ENCODE measurements at regions not wholly inside any gene's neighbourhood (a gene's known extent, or its start where the extent isn't known, plus 50 kb on each side); places are given as distances from the start of the nearest gene placed in this dataset.
"Not testable (repeated sequence)": the region's sequence is repeated elsewhere in the genome, so short reads cannot be mapped to it uniquely, and the experiment has no call there.

- no peak for DNase-seq (ENCODE audit: low read depth, low spot score)
These were observed 171.5 kb upstream of the SFSWAP start for GRCh38 chr12:131539381-131539780.

- no peak for DNase-seq (ENCODE audit: low read depth, low spot score)
These were observed 170.7 kb upstream of the SFSWAP start for GRCh38 chr12:131540138-131540623.

- DNase-seq (ENCODE audit: low read depth, low spot score): not testable (repeated sequence)
These were observed 169.4 kb upstream of the SFSWAP start for GRCh38 chr12:131541512-131541911.

- no peak for DNase-seq (ENCODE audit: low read depth, low spot score)
These were observed 168.5 kb upstream of the SFSWAP start for GRCh38 chr12:131542351-131542750.

GRCh38 chr12:131543040-131543439 lies 167.8 kb upstream of the SFSWAP start:
- no peak for DNase-seq (ENCODE audit: low read depth, low spot score)

GRCh38 chr12:131547555-131547954 lies 163.3 kb upstream of the SFSWAP start:
- DNase-seq (ENCODE audit: low read depth, low spot score): no peak

GRCh38 chr12:131550121-131550520 lies 160.8 kb upstream of the SFSWAP start:
- DNase-seq (ENCODE audit: low read depth, low spot score): no peak

GRCh38 chr12:131551675-131552491 lies 159.0 kb upstream of the SFSWAP start:
- DNase-seq (ENCODE audit: low read depth, low spot score): no peak

- DNase-seq (ENCODE audit: low read depth, low spot score): no peak
These were observed 158.4 kb upstream of the SFSWAP start for GRCh38 chr12:131552492-131552863.

GRCh38 chr12:131553096-131553777 lies 157.7 kb upstream of the SFSWAP start:
- peak; percentile 29 for DNase-seq (ENCODE audit: low read depth, low spot score)

- peak; percentile 67 for DNase-seq (ENCODE audit: low read depth, low spot score)
These were observed 155.6 kb upstream of the SFSWAP start for GRCh38 chr12:131555197-131555846.

GRCh38 chr12:131555866-131556265 lies 155.0 kb upstream of the SFSWAP start:
- no peak for DNase-seq (ENCODE audit: low read depth, low spot score)

GRCh38 chr12:131557078-131557709 lies 153.7 kb upstream of the SFSWAP start:
- DNase-seq (ENCODE audit: low read depth, low spot score): no peak

- DNase-seq (ENCODE audit: low read depth, low spot score): peak; percentile 52
These were observed 151.1 kb upstream of the SFSWAP start for GRCh38 chr12:131559517-131560516.

GRCh38 chr12:131561051-131561450 lies 149.8 kb upstream of the SFSWAP start:
- no peak for DNase-seq (ENCODE audit: low read depth, low spot score)

- no peak for DNase-seq (ENCODE audit: low read depth, low spot score)
These were observed 148.8 kb upstream of the SFSWAP start for GRCh38 chr12:131561891-131562684.

GRCh38 chr12:131564138-131564727 lies 146.7 kb upstream of the SFSWAP start:
- peak; percentile 46 for DNase-seq (ENCODE audit: low read depth, low spot score)

- no peak for DNase-seq (ENCODE audit: low read depth, low spot score)
These were observed 146.0 kb upstream of the SFSWAP start for GRCh38 chr12:131564845-131565244.

- peak; percentile 64 for DNase-seq (ENCODE audit: low read depth, low spot score)
These were observed 145.4 kb upstream of the SFSWAP start for GRCh38 chr12:131565267-131566015.
